Chondrocyte (in vitro differentiated cells): ENCODE measurements at regions not wholly inside any gene's neighbourhood (a gene's known extent, or its start where the extent isn't known, plus 50 kb on each side); places are given as distances from the start of the nearest gene placed in this dataset.
"Not testable (repeated sequence)": the region's sequence is repeated elsewhere in the genome, so short reads cannot be mapped to it uniquely, and the experiment has no call there.

ENCODE experiments used
- DNase-seq: peaks from one replicate; pipeline ENCODE4 v3.0.0; 2021; ENCODE audit warnings: mixed read lengths, low spot score
- H3K27ac Mint-ChIP-seq: one replicate; pipeline ENCODE4 v1.8.0; 2021; ENCODE audit warnings: mild to moderate bottlenecking, moderate library complexity, mixed read lengths; ENCODE audit not compliant: unreplicated experiment
- H3K27me3 Mint-ChIP-seq: 2 replicates; pipeline ENCODE4 v1.8.0; 2021; ENCODE audit warnings: low read depth, mixed read lengths
- H3K36me3 Mint-ChIP-seq: 2 replicates; pipeline ENCODE4 v1.8.0; 2021; ENCODE audit warnings: low read depth, mixed read lengths
- H3K4me1 Mint-ChIP-seq: 2 replicates; pipeline ENCODE4 v1.8.0; 2021; ENCODE audit warnings: low read depth, mild to moderate bottlenecking, mixed read lengths
- H3K4me3 Mint-ChIP-seq: one replicate; pipeline ENCODE4 v1.8.0; 2021; ENCODE audit warnings: mild to moderate bottlenecking, moderate library complexity, mixed read lengths; ENCODE audit not compliant: unreplicated experiment
- H3K9me3 Mint-ChIP-seq: 2 replicates; pipeline ENCODE4 v1.8.0; 2021; ENCODE audit warnings: low read depth, mixed read lengths
- CTCF ChIP-seq: fragments of 200-600 bp; sonication (generic); IDR thresholded peaks from 2 replicates; pipeline ENCODE4 v1.5.0; 2021; ENCODE audit warnings: antibody characterized with exemption, mild to moderate bottlenecking, moderate library complexity

- Mint-ChIP-seq H3K36me3 (no peaks in the 10 kb centered on the region), H3K9me3 (no peaks in the 10 kb centered on the region), H3K27ac (no peak overlapping the region), H3K4me3 (no peak overlapping the region), H3K4me1 (no peaks in the 10 kb centered on the region), H3K27me3 (no peaks in the 10 kb centered on the region)
- DNase-seq, result no peak
- no peak for TF ChIP-seq CTCF
Observed at GRCh38 chr3:146705225-146705624, 100.1 kb upstream of the PLSCR5 start.

- Mint-ChIP-seq H3K27ac (no peak overlapping the region), H3K27me3 (no peaks in the 10 kb centered on the region), H3K4me3 (no peak overlapping the region), H3K9me3 (no peaks in the 10 kb centered on the region), H3K4me1 (no peaks in the 10 kb centered on the region), H3K36me3 (no peaks in the 10 kb centered on the region)
- DNase-seq, result peak; percentile 62
- TF ChIP-seq CTCF, result no peak
Observed at GRCh38 chr3:146702237-146702636, 97.1 kb upstream of the PLSCR5 start.

GRCh38 chr3:146701246-146701645, 96.1 kb upstream of the PLSCR5 start:
- Mint-ChIP-seq H3K4me1 (no peaks in the 10 kb centered on the region), H3K36me3 (no peaks in the 10 kb centered on the region), H3K27me3 (no peaks in the 10 kb centered on the region), H3K9me3 (no peaks in the 10 kb centered on the region), H3K4me3 (no peak overlapping the region), H3K27ac (no peak overlapping the region)
- TF ChIP-seq CTCF, result no peak
- no peak for DNase-seq

- not testable (repeated sequence) for H3K27me3 Mint-ChIP-seq, H3K9me3 Mint-ChIP-seq, H3K4me3 Mint-ChIP-seq, H3K4me1 Mint-ChIP-seq, H3K36me3 Mint-ChIP-seq, DNase-seq, H3K27ac Mint-ChIP-seq
Observed at GRCh38 chr3:146700025-146700424, 94.9 kb upstream of the PLSCR5 start.

- peaks cover 25% of the 10 kb centered on the region for H3K9me3 Mint-ChIP-seq
- H3K27ac Mint-ChIP-seq, result no peak overlapping the region
- H3K27me3 Mint-ChIP-seq, result no peaks in the 10 kb centered on the region
- no peak for TF ChIP-seq CTCF
- DNase-seq, result peak; percentile 43
- H3K4me3 Mint-ChIP-seq, result no peak overlapping the region
- H3K4me1 Mint-ChIP-seq, result no peaks in the 10 kb centered on the region
- peaks cover 6% of the 10 kb centered on the region for H3K36me3 Mint-ChIP-seq
Observed at GRCh38 chr3:146692254-146692653, 87.1 kb upstream of the PLSCR5 start.

- Mint-ChIP-seq H3K4me1 (no peaks in the 10 kb centered on the region), H3K27ac (no peak overlapping the region), H3K36me3 (peaks cover 3% of the 10 kb centered on the region), H3K27me3 (no peaks in the 10 kb centered on the region), H3K4me3 (no peak overlapping the region), H3K9me3 (peaks cover 6% of the 10 kb centered on the region)
- no peak for DNase-seq
- no peak for TF ChIP-seq CTCF
Observed at GRCh38 chr3:146685050-146685814, 80.1 kb upstream of the PLSCR5 start.
